Endothelial cell of umbilical vein (primary cell): ENCODE measurements at regions not wholly inside any gene's neighbourhood (a gene's known extent, or its start where the extent isn't known, plus 50 kb on each side); places are given as distances from the start of the nearest gene placed in this dataset.

ENCODE experiments used
- CTCF ChIP-seq, 2 donors: IDR thresholded peaks; 1 replicate in 1 of 2; 2 replicates in 1 of 2; pipeline ENCODE4 v1.5.1; 2011; ENCODE audit warnings: low read length in 2 of 2, mild to moderate bottlenecking in 2 of 2, moderate library complexity in 2 of 2, control low read depth in 1 of 2, inconsistent platforms in 1 of 2, low read depth in 1 of 2; ENCODE audit not compliant: insufficient read depth in 1 of 2; ENCODE audit errors: extremely low read depth in 1 of 2
- EZH2 ChIP-seq: IDR thresholded peaks from 2 replicates; pipeline ENCODE4 v1.6.1; 2012; ENCODE audit warnings: borderline replicate concordance, low read depth, mild to moderate bottlenecking, moderate library complexity, low read length, inconsistent platforms; ENCODE audit not compliant: severe bottlenecking
- JUN ChIP-seq: IDR thresholded peaks from 2 replicates; pipeline ENCODE4 v1.6.1; 2011; ENCODE audit warnings: borderline replicate concordance, low read depth; ENCODE audit not compliant: insufficient read length, insufficient read depth
- MAX ChIP-seq: IDR thresholded peaks from 2 replicates; pipeline ENCODE4 v1.6.1; 2011; ENCODE audit not compliant: insufficient read depth, insufficient read length
- MYC ChIP-seq: IDR thresholded peaks from one replicate; pipeline ENCODE4 v1.6.1; 2011; ENCODE audit warnings: mild to moderate bottlenecking, low read depth, low read length
- POLR2A ChIP-seq: IDR thresholded peaks from 2 replicates; pipeline ENCODE4 v1.6.1; 2012; ENCODE audit warnings: low read depth, mild to moderate bottlenecking, control low read depth, low read length
- POLR2AphosphoS5 ChIP-seq: IDR thresholded peaks from 2 replicates; pipeline ENCODE4 v1.6.1; 2012; ENCODE audit warnings: low read depth, mild to moderate bottlenecking, control low read depth, low read length, moderate library complexity; ENCODE audit not compliant: insufficient read depth

GRCh38 chr3:64983583-64984359 is 296.0 kb upstream of the ADAMTS9 start:
- TF ChIP-seq POLR2AphosphoS5 (no peak), MAX (no peak), CTCF (IDR thresholded peaks at IDR 0.05; ENCODE audit: extremely low read depth in 1 of 2, insufficient read depth in 1 of 2, low read depth in 1 of 2, low read length in 2 of 2) (no peak), MYC (no peak), EZH2 (no peak), JUN (no peak), POLR2A (no peak)
